GM12873 (cell line): ENCODE measurements at regions not wholly inside any gene's neighbourhood (a gene's known extent, or its start where the extent isn't known, plus 50 kb on each side); places are given as distances from the start of the nearest gene placed in this dataset.

Experiments
- CTCF ChIP-seq: IDR thresholded peaks from 2 replicates; pipeline ENCODE4 v1.5.1; 2012; ENCODE audit warnings: low read depth, mild to moderate bottlenecking, moderate library complexity, low read length, control low read depth; ENCODE audit not compliant: insufficient read depth; ENCODE audit errors: missing control alignments

GRCh38 chr2:236998758-236999157, 86.9 kb upstream of the COPS8 start:
- no peak for TF ChIP-seq CTCF

GRCh38 chr2:237000481-237000880, 85.2 kb upstream of the COPS8 start:
- no peak for TF ChIP-seq CTCF

- TF ChIP-seq CTCF = no peak
These were observed 74.4 kb upstream of the COPS8 start for GRCh38 chr2:237011206-237011795.

- TF ChIP-seq CTCF = no peak
These were observed 73.7 kb upstream of the COPS8 start for GRCh38 chr2:237012004-237012403.

- TF ChIP-seq CTCF = no peak
These were observed 73.0 kb upstream of the COPS8 start for GRCh38 chr2:237012577-237013267.

GRCh38 chr2:237016121-237016915, 69.4 kb upstream of the COPS8 start:
- TF ChIP-seq CTCF = no peak

GRCh38 chr2:237020090-237020489, 65.6 kb upstream of the COPS8 start:
- no peak for TF ChIP-seq CTCF
